Stomach (tissue), 8 donors: ENCODE measurements at regions not wholly inside any gene's neighbourhood (a gene's known extent, or its start where the extent isn't known, plus 50 kb on each side); places are given as distances from the start of the nearest gene placed in this dataset.

Experiments
- DNase-seq, 2 donors: peaks; one replicate each; pipeline versions ENCODE4 v3.0.0 to v3.0.0-alpha.2; 2013 to 2019
- H3K27ac ChIP-seq, 5 donors: fragments of 200-600 bp in 4 of 5; sonication (generic) in 4 of 5; one replicate each; pipeline ENCODE4 v1.5.1; 2013 to 2019; ENCODE audit warnings: mild to moderate bottlenecking in 1 of 5, moderate library complexity in 1 of 5
- H3K27me3 ChIP-seq, 3 donors: fragments of 200-600 bp; sonication (generic); one replicate each; pipeline ENCODE4 v1.5.1; 2017 to 2019; ENCODE audit warnings: mixed run types in 1 of 3
- H3K36me3 ChIP-seq, 4 donors: fragments of 200-600 bp; sonication (generic); 1 replicate in 3 of 4; 2 replicates in 1 of 4; pipeline ENCODE4 v1.5.1; 2016 to 2019
- H3K4me1 ChIP-seq, 4 donors: fragments of 200-600 bp; sonication (generic); one replicate each; pipeline ENCODE4 v1.5.1; 2016 to 2019
- H3K4me3 ChIP-seq, 4 donors: fragments of 200-600 bp; sonication (generic) in 3 of 4; one replicate each; pipeline ENCODE4 v1.5.1; 2016 to 2019; ENCODE audit warnings: mild to moderate bottlenecking in 1 of 4
- H3K9me3 ChIP-seq, 4 donors: fragments of 200-600 bp; sonication (generic); one replicate each; pipeline ENCODE4 v1.5.1; 2016 to 2019
- EP300 ChIP-seq: sonication (generic); formaldehyde crosslinking; IDR thresholded peaks from one replicate; pipeline ENCODE4 v1.6.1; 2017; ENCODE audit warnings: antibody characterized with exemption
- POLR2A ChIP-seq, 4 donors: fragments of 450-650 bp; IDR thresholded peaks; one replicate each; pipeline ENCODE4 v1.6.1; 2016; ENCODE audit warnings: antibody characterized with exemption in 4 of 4, control low read depth in 2 of 4, mild to moderate bottlenecking in 1 of 4, moderate library complexity in 1 of 4
- POLR2AphosphoS5 ChIP-seq, 3 donors: sonication (generic); formaldehyde crosslinking; IDR thresholded peaks; one replicate each; pipeline ENCODE4 v1.6.1; 2016; ENCODE audit warnings: antibody characterized with exemption in 3 of 3
- WGBS, 5 donors: extraction: QIAGEN DNeasy Blood & Tissue Kit in 3 of 5; methylation state at CpG; one replicate each; pipeline versions ENCODE4 v1.1.5 to v1.1.7; 2013 to 2018; 5-methylcytosine and 5-hydroxymethylcytosine counted together
- intact Hi-C: fragments of 100-400 bp; cut with DNase I; formaldehyde crosslinking; loops from one replicate; pipeline ENCODE4 v1.15.1; 2023; ENCODE audit warnings: low total_unique reads
- TF ChIP-seq, protein P1 (sequence below), 7 experiments: fragments of 450-650 bp in 4 of 7; fragments of 200-600 bp in 3 of 7; sonication (generic) in 3 of 7; IDR thresholded peaks; one replicate each; pipeline ENCODE4 v1.5.1; 2016 to 2019; ENCODE audit warnings: antibody characterized with exemption in 7 of 7, control low read depth in 2 of 7, mild to moderate bottlenecking in 1 of 7
- donor health status: healthy with polysubstance abuse.
- donor health status: Bipolar disorder and iron deficiency.
- donor health status: healthy.

DNA sequence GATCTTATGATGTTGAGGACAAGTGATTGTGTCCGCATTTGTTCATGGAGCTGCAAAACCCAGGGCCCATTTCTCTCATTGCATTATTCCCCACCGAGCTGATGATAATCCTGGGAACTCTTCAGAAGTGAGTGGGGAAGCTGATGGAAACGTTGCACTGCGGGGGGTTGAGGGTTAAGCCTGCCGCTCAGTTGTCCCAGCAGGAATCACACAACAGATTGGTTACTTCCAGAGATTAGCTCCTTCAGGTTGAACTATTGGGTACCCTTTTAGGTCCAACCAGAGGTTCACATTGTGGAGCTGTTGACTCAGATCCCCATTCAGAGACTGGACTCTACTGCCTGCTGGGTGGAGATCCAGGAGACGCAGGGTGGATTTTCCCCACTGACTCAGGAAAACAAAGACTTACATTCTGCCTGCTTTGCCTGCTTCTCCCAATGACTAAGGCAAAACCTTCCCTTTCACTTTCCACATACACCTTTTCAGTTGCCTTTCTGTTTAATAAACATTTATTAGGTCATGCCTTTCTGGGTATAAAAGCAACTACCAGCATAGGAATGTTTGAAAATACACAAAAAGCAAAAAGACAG is 286.4 kb downstream of the TXNL1 start:
- H3K4me1 ChIP-seq: no peaks in the 10 kb centered on the region
- H3K36me3 ChIP-seq: no peaks in the 10 kb centered on the region
- intact Hi-C loops: no loop called here
- H3K27ac ChIP-seq: no peak overlapping the region
- DNase-seq: no peak
- 58 to 72% (median 67%) methylated on average over 6 of the region's 6 CpGs for WGBS, 5 donors
- H3K4me3 ChIP-seq: no peak overlapping the region
- no peaks in the 10 kb centered on the region for H3K9me3 ChIP-seq
- H3K27me3 ChIP-seq: no peaks in the 10 kb centered on the region
- TF ChIP-seq, protein P1, sequence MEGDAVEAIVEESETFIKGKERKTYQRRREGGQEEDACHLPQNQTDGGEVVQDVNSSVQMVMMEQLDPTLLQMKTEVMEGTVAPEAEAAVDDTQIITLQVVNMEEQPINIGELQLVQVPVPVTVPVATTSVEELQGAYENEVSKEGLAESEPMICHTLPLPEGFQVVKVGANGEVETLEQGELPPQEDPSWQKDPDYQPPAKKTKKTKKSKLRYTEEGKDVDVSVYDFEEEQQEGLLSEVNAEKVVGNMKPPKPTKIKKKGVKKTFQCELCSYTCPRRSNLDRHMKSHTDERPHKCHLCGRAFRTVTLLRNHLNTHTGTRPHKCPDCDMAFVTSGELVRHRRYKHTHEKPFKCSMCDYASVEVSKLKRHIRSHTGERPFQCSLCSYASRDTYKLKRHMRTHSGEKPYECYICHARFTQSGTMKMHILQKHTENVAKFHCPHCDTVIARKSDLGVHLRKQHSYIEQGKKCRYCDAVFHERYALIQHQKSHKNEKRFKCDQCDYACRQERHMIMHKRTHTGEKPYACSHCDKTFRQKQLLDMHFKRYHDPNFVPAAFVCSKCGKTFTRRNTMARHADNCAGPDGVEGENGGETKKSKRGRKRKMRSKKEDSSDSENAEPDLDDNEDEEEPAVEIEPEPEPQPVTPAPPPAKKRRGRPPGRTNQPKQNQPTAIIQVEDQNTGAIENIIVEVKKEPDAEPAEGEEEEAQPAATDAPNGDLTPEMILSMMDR (IDR thresholded peaks at IDR 0.05): no peak
- no peak for TF ChIP-seq POLR2AphosphoS5 (IDR thresholded peaks at IDR 0.05)
- TF ChIP-seq EP300: no peak
- TF ChIP-seq POLR2A (IDR thresholded peaks at IDR 0.05): no peak

- WGBS, 5 donors: 70 to 81% (median 79%) methylated on average over 3 to 4 of the region's 4 CpGs
- no peaks in the 10 kb centered on the region for H3K4me1 ChIP-seq
- H3K4me3 ChIP-seq: no peak overlapping the region
- no peaks in the 10 kb centered on the region for H3K27me3 ChIP-seq
- DNase-seq: no peak
- no peaks in the 10 kb centered on the region for H3K9me3 ChIP-seq
- H3K36me3 ChIP-seq: no peaks in the 10 kb centered on the region
- no peak overlapping the region for H3K27ac ChIP-seq
- intact Hi-C loops: no loop called here
- TF ChIP-seq POLR2A (IDR thresholded peaks at IDR 0.05) (no peak), EP300 (no peak), POLR2AphosphoS5 (IDR thresholded peaks at IDR 0.05) (no peak)
- TF ChIP-seq, protein P1 (IDR thresholded peaks at IDR 0.05): no peak
Measured at GRCh38 chr18:56337507-56337906, 300.9 kb downstream of the TXNL1 start.

GRCh38 chr18:56333839-56334238 is 304.6 kb downstream of the TXNL1 start:
- DNase-seq: no peak
- no peak for TF ChIP-seq EP300
- no peak for TF ChIP-seq POLR2A (IDR thresholded peaks at IDR 0.05)
- no peaks in the 10 kb centered on the region for H3K9me3 ChIP-seq
- no peaks in the 10 kb centered on the region for H3K4me1 ChIP-seq
- no peaks in the 10 kb centered on the region for H3K27me3 ChIP-seq
- intact Hi-C loops: no loop called here
- no peak overlapping the region for H3K4me3 ChIP-seq
- H3K36me3 ChIP-seq: no peaks in the 10 kb centered on the region
- no peak overlapping the region for H3K27ac ChIP-seq
- 65 to 75% (median 72%) methylated on average over 2 of the region's 2 CpGs for WGBS, 5 donors

DNA sequence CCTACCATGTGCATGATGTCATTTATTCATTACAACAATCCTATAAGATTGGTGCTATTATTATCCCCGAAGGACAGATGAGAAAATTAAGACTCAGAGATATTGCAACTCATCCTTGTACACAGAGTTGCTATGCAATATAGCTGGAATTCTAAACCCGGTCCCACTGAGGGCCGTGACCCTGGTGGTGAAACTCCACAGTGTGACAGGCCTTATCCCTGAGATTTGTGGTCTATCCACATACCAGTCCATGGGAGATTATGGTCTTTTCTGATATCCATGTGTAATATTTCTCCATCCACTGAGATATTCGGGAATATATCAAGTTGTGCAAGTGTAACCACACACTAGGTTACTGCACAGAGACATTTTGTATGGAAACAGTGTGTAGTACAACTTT is 305.2 kb downstream of the TXNL1 start:
- Histone ChIP-seq H3K36me3 (no peaks in the 10 kb centered on the region), H3K4me3 (no peak overlapping the region), H3K9me3 (no peaks in the 10 kb centered on the region), H3K27ac (no peak overlapping the region), H3K27me3 (no peaks in the 10 kb centered on the region), H3K4me1 (no peaks in the 10 kb centered on the region)
- WGBS, 5 donors: 86 to 91% (median 88%) methylated on average over 4 of the region's 4 CpGs
- intact Hi-C loops: no loop called here
- TF ChIP-seq, protein P1 (IDR thresholded peaks at IDR 0.05): no peak
- TF ChIP-seq EP300: no peak
- no peak for TF ChIP-seq POLR2AphosphoS5 (IDR thresholded peaks at IDR 0.05)
- TF ChIP-seq POLR2A (IDR thresholded peaks at IDR 0.05): no peak
- no peak for DNase-seq

DNA sequence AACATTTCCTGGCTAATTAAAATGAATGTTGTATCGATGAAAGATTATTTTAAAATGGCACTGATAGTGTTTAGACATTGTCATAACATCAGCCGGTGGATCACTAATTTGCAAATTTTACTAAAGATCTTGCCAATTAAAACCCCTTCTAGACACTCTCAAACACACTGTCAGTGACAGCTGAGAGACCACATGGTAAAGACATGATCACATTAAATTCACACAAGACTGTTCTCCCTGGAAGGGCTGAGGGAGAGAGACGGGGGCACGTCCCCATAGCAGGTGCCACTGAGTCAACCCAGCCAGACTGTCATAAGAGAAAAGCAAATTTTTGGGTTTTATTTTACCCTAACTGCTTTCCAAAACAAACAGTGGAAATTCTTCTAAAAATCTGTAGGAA is 306.0 kb downstream of the TXNL1 start:
- no peaks in the 10 kb centered on the region for H3K36me3 ChIP-seq
- no peaks in the 10 kb centered on the region for H3K9me3 ChIP-seq
- no peaks in the 10 kb centered on the region for H3K27me3 ChIP-seq
- 91 to 95% (median 92%) methylated on average over 4 of the region's 4 CpGs for WGBS, 5 donors
- H3K27ac ChIP-seq: no peak overlapping the region
- no peaks in the 10 kb centered on the region for H3K4me1 ChIP-seq
- no peak for DNase-seq
- TF ChIP-seq POLR2A (IDR thresholded peaks at IDR 0.05) (no peak), EP300 (no peak), POLR2AphosphoS5 (IDR thresholded peaks at IDR 0.05) (no peak)
- TF ChIP-seq, protein P1 (IDR thresholded peaks at IDR 0.05): no peak
- H3K4me3 ChIP-seq: no peak overlapping the region
- intact Hi-C loops: no loop called here
